Erythroblast (primary cell): ENCODE measurements at regions not wholly inside any gene's neighbourhood (a gene's known extent, or its start where the extent isn't known, plus 50 kb on each side); places are given as distances from the start of the nearest gene placed in this dataset.

Source experiments
- GATA1 ChIP-seq: IDR thresholded peaks from 2 replicates; pipeline ENCODE4 v1.6.1; 2011; ENCODE audit warnings: low read depth, mild to moderate bottlenecking, control low read depth, low read length, moderate library complexity
- POLR2A ChIP-seq: IDR thresholded peaks from 2 replicates; pipeline ENCODE4 v1.6.1; 2011; ENCODE audit warnings: mild to moderate bottlenecking, low read length

- TF ChIP-seq POLR2A = no peak
- TF ChIP-seq GATA1 = no peak
Measured at GRCh38 chr19:30313353-30313750, 58.8 kb upstream of the ZNF536 start.
